Karpas-422 (cell line): ENCODE measurements at regions not wholly inside any gene's neighbourhood (a gene's known extent, or its start where the extent isn't known, plus 50 kb on each side); places are given as distances from the start of the nearest gene placed in this dataset.

Source experiments
- DNase-seq: peaks from one replicate; pipeline ENCODE4 v3.0.0-alpha.2; 2015
- H2AFZ ChIP-seq: fragments of 200-600 bp; sonication (generic); 2 replicates; pipeline ENCODE4 v1.6.1; 2014; ENCODE audit warnings: antibody characterized with exemption, low read length, mixed read lengths
- H3K27ac ChIP-seq: fragments of 200-600 bp; sonication (generic); 2 replicates; pipeline ENCODE4 v1.5.1; 2014; ENCODE audit warnings: mild to moderate bottlenecking, low read length, moderate library complexity
- H3K27me3 ChIP-seq: fragments of 200-600 bp; sonication (generic); 2 replicates; pipeline ENCODE4 v1.6.1; 2014; ENCODE audit warnings: low read length, mixed read lengths
- H3K36me3 ChIP-seq: fragments of 200-600 bp; sonication (generic); 2 replicates; pipeline ENCODE4 v1.6.1; 2014; ENCODE audit warnings: low read length, mixed read lengths; ENCODE audit not compliant: insufficient read depth
- H3K4me1 ChIP-seq: fragments of 200-600 bp; sonication (generic); 2 replicates; pipeline ENCODE4 v1.6.1; 2014; ENCODE audit warnings: mild to moderate bottlenecking, low read length, mixed read lengths
- H3K4me2 ChIP-seq: fragments of 200-600 bp; sonication (generic); 2 replicates; pipeline ENCODE4 v1.6.1; 2014; ENCODE audit warnings: low read length, low read depth, mild to moderate bottlenecking; ENCODE audit not compliant: poor library complexity, severe bottlenecking
- H3K4me3 ChIP-seq: fragments of 200-600 bp; sonication (generic); 2 replicates; pipeline ENCODE4 v1.5.1; 2014; ENCODE audit warnings: mild to moderate bottlenecking, antibody characterized with exemption, low read length, mixed read lengths
- H3K79me2 ChIP-seq: fragments of 200-600 bp; sonication (generic); 2 replicates; pipeline ENCODE4 v1.6.1; 2014; ENCODE audit warnings: mild to moderate bottlenecking, low read length, mixed read lengths
- H3K9ac ChIP-seq: fragments of 200-600 bp; sonication (generic); 2 replicates; pipeline ENCODE4 v1.6.0; 2014; ENCODE audit warnings: low read length
- H3K9me2 ChIP-seq: fragments of 200-600 bp; sonication (generic), shearing (Covaris generic); replicated peaks from 2 replicates; pipeline ENCODE4 v1.6.0; 2014; ENCODE audit warnings: mild to moderate bottlenecking, low read length, moderate library complexity; ENCODE audit not compliant: insufficient read depth
- H3K9me3 ChIP-seq: fragments of 300-700, 200-600 bp; sonication (generic); 2 replicates; pipeline ENCODE4 v1.6.1; 2014; ENCODE audit warnings: low read length, mixed read lengths
- H4K20me1 ChIP-seq: fragments of 200-600 bp; sonication (generic); 2 replicates; pipeline ENCODE4 v1.6.1; 2014; ENCODE audit warnings: mild to moderate bottlenecking, antibody characterized with exemption, low read length, low read depth; ENCODE audit not compliant: insufficient read depth

DNA sequence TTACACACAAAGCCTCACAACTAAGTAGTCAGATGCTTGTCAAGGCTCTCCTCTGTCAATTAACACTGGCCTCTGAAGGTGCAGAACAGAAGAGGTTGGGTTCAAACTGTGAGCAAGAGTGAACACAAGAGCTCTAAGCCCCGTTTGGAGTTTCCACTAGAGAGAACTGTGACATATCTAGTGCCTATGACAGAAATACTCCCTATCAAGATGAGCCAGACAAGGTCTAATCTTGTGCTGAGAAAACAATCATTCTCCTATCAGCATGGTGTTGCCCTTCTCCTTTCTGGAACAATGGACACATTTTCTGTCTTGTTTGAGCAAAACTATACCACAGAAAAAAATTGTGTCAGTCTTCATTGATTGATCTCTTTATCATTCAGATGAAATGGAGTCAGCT is 62.4 kb upstream of the CCDC71L start:
- H3K9ac ChIP-seq: no peak overlapping the region
- peaks cover 5% of the 10 kb centered on the region for H3K4me1 ChIP-seq
- H3K27me3 ChIP-seq: no peaks in the 10 kb centered on the region
- H3K9me2 ChIP-seq: no peaks in the 10 kb centered on the region
- no peak overlapping the region for H2AFZ ChIP-seq
- DNase-seq: no peak
- no peaks in the 10 kb centered on the region for H3K36me3 ChIP-seq
- no peaks in the 10 kb centered on the region for H4K20me1 ChIP-seq
- no peak overlapping the region for H3K27ac ChIP-seq
- no peaks in the 10 kb centered on the region for H3K79me2 ChIP-seq
- no peaks in the 10 kb centered on the region for H3K9me3 ChIP-seq
- H3K4me2 ChIP-seq: no peak overlapping the region
- no peak overlapping the region for H3K4me3 ChIP-seq

DNA sequence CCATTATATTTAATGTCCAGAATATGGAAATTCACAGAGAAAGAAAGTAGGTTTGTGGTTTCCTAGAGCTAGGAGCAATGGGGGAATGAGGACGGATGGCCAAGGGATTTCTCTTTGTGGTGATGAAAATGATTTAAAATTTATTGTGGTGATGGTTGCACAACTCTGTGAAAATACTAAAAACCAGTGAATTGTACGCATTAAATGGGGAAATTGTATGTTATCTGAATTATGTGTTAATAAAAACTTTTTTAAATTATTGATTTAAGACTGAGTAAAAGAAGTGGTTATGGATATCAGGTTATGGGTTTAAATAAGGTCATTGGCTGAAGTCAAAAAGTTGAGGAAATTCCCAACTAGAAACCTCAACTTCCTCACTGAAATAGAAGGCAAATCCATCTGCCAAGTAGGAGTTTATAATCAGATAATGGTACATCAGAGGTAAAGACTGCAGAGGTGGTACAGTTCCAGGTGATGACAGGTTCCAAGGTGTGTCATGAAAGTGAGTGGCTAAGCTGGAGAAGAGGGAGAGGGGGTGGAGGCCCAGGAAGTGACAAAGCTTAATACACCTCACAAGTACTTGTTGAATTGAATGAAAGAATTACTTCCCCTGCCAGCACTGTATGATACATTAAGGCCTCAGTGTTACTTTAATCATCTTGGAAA is 68.9 kb upstream of the CCDC71L start:
- Histone ChIP-seq H3K9me2 (no peaks in the 10 kb centered on the region), H3K4me3 (no peak overlapping the region), H3K27ac (no peak overlapping the region), H3K4me2 (no peak overlapping the region), H2AFZ (no peak overlapping the region), H3K27me3 (no peaks in the 10 kb centered on the region), H3K36me3 (no peaks in the 10 kb centered on the region), H4K20me1 (no peaks in the 10 kb centered on the region), H3K9ac (no peak overlapping the region), H3K79me2 (no peaks in the 10 kb centered on the region), H3K9me3 (no peaks in the 10 kb centered on the region), H3K4me1 (peaks cover 12% of the 10 kb centered on the region)
- no peak for DNase-seq

DNA sequence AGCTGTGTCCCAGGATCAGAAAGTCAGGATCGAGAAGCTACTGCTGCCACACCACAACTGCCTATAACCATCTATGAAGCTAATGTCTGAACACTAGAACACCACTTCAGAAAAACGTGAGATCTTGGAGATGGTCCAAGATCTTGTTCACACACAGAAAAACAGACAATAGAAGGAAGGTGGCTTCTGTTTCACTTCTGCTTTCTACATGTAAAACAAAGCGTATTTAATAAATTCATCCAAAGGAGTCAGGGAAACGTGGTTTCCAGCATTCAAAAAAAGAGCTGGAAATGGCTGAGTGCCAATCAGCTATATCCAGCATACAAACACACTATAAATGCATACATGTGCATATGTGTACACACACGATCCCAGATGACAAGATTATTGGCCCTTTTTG is 70.2 kb upstream of the CCDC71L start:
- no peaks in the 10 kb centered on the region for H3K79me2 ChIP-seq
- DNase-seq: peak; percentile 73
- no peaks in the 10 kb centered on the region for H3K9me3 ChIP-seq
- H2AFZ ChIP-seq: 0 out of 2 replicates have a peak overlapping the region, but pooled peaks have one; percentile 31
- peak overlapping the region; percentile 46 for H3K4me2 ChIP-seq
- H3K9me2 ChIP-seq: no peaks in the 10 kb centered on the region
- H3K27me3 ChIP-seq: no peaks in the 10 kb centered on the region
- no peaks in the 10 kb centered on the region for H3K36me3 ChIP-seq
- H3K27ac ChIP-seq: no peak overlapping the region
- peaks cover 12% of the 10 kb centered on the region for H3K4me1 ChIP-seq
- no peak overlapping the region for H3K9ac ChIP-seq
- peak overlapping the region; percentile 18; the same call in 1 of the 2 replicates for H3K4me3 ChIP-seq
- no peaks in the 10 kb centered on the region for H4K20me1 ChIP-seq

DNA sequence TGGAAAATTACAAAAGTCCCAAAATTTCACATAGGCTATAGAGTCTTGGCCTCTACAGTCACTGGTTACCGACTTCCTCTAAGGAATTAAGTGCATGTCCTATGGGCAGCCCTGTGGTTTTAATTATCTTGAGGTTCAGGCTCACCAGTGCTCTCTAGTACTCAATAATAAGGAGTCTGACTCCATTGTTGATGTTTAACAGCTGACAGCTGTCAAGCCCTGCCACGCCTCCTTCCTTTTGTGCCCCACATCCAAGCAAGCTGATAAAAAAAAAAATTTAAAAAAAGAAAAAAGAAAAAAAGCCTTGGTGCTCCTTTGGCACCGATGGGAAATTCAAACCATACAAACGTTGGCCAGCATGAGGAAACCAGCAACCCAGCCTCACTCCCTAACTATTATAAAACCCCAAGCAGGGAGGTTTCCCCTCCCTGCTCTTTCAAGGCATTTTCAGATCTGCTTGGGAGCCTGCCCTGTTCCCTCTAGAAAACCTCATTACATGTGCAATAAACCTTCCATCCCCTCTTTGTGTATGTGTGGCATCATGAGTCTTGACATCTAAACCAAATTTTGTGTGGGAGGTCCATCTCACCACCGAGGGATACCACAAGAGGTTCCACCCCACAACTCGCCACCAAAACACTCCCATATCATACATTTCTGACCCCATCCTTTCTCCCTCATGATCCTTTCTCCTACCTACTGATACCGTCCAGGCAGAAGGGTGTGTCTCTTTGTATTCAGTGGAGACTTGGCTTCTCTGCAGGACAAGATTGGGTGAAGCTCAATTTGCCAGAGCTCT is 70.9 kb upstream of the CCDC71L start:
- no peak overlapping the region for H3K9ac ChIP-seq
- no peak overlapping the region for H3K27ac ChIP-seq
- peaks cover 14% of the 10 kb centered on the region for H3K4me1 ChIP-seq
- DNase-seq: no peak
- no peaks in the 10 kb centered on the region for H4K20me1 ChIP-seq
- H3K4me3 ChIP-seq: no peak overlapping the region
- H3K4me2 ChIP-seq: peak overlapping the region; percentile 46
- no peaks in the 10 kb centered on the region for H3K9me2 ChIP-seq
- H3K27me3 ChIP-seq: no peaks in the 10 kb centered on the region
- H3K36me3 ChIP-seq: no peaks in the 10 kb centered on the region
- H3K9me3 ChIP-seq: no peaks in the 10 kb centered on the region
- no peaks in the 10 kb centered on the region for H3K79me2 ChIP-seq
- no peak overlapping the region for H2AFZ ChIP-seq

DNA sequence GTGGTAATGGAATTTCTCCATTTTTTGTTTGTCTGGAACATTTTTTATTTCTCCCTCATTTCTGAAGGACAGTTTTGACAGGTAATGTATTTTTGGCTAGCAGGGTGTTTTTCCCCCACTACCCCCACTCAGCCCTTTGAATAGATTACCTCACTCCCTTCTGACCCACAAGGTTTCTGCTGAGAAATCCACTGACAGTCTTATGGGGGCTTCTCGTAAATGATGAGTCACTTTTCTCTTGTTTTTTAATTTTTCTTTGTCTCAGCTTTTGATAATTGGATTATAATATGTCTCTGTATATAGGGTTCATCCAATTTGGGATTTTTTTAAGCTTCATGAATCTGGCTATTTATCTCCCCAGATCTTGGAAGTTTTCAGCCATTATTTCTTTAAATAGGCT is 74.7 kb upstream of the CCDC71L start:
- Histone ChIP-seq H3K9ac (no peak overlapping the region), H3K4me2 (no peak overlapping the region), H2AFZ (no peak overlapping the region), H3K4me3 (no peak overlapping the region), H3K9me3 (no peaks in the 10 kb centered on the region), H3K9me2 (no peaks in the 10 kb centered on the region), H4K20me1 (no peaks in the 10 kb centered on the region), H3K27me3 (no peaks in the 10 kb centered on the region), H3K79me2 (no peaks in the 10 kb centered on the region), H3K4me1 (peaks cover 17% of the 10 kb centered on the region), H3K36me3 (no peaks in the 10 kb centered on the region), H3K27ac (no peak overlapping the region)
- no peak for DNase-seq

DNA sequence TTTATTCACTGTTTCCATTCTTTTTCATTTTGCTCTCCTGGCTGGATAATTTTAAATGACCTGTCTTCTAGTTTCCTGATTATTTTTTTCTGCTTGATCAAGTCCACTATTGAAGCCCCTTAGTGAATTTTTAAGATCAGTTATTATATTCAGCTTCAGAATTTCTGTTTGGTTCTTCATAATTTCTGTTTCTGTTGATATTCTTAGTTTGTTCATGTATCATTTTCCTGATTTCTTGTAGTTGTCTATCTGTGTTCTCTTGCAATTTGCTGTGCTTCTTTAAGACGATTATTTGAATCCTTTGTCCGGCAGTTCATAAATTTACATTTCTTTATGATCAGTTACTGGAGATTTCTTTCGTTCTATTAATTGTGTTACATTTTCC is 75.2 kb upstream of the CCDC71L start:
- Histone ChIP-seq H3K79me2 (no peaks in the 10 kb centered on the region), H3K27ac (no peak overlapping the region), H3K27me3 (no peaks in the 10 kb centered on the region), H3K9me3 (no peaks in the 10 kb centered on the region), H3K9me2 (no peaks in the 10 kb centered on the region), H3K36me3 (no peaks in the 10 kb centered on the region), H3K4me2 (no peak overlapping the region), H3K9ac (no peak overlapping the region), H3K4me1 (peaks cover 12% of the 10 kb centered on the region), H4K20me1 (no peaks in the 10 kb centered on the region), H2AFZ (no peak overlapping the region), H3K4me3 (no peak overlapping the region)
- no peak for DNase-seq

DNA sequence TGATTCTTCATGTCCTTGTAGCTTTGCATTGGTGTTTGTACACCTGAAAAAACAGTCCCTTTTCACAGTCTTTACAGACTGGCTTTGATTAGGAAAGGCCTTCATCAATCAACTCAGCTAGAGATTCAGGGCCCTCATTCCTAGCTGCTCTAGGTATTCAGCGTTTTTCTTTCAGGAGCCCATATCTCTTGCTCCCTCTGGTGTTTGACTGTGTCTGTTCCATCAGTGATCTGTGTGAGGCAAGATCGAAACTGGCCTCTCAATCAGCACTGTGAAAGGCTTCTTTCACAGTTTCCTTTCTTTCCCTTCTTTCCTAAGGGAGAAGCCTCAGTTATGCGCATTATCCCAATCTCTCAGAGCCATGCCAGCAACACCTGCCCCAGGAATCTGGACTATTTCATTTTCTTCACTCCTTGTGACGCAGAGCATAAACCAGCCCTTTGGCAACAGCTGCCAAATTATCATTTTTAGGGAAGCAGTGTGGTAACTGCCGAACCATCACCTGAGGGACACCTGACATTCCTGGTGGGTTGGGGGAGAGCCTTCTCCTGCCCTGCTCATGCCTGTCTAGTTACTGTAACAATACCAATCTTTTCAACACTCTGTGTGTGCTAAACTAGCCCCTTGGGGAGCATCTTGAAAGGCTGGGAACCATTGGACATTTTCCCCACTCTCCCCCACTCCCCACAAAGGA is 75.7 kb upstream of the CCDC71L start:
- Histone ChIP-seq H3K9me3 (no peaks in the 10 kb centered on the region), H3K4me3 (peak overlapping the region; percentile 5; the same call in 1 of the 2 replicates), H3K4me1 (peaks cover 7% of the 10 kb centered on the region), H3K9me2 (no peaks in the 10 kb centered on the region), H2AFZ (peak overlapping the region; percentile 73; the same call in 1 of the 2 replicates), H3K27ac (no peak overlapping the region), H3K4me2 (peak overlapping the region; percentile 37), H3K36me3 (no peaks in the 10 kb centered on the region), H3K79me2 (no peaks in the 10 kb centered on the region), H3K9ac (no peak overlapping the region), H4K20me1 (no peaks in the 10 kb centered on the region), H3K27me3 (no peaks in the 10 kb centered on the region)
- DNase-seq: peak; percentile 79

DNA sequence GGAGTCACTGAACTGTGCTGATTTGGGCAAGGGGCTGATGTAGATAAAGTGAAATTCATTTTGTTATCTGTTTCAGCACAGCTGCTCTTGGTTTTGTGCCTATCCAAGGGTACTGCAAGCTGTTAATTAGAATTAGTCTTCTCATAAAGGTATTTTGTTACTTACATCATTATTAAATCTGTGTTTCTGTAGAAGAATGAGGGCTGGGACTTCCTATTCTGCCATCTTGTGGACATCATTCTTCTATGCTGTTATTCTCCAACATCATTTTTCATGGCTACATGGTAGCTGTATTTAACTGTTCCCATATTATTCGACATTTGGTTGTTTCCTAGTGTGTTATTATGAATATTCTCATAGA is 76.2 kb upstream of the CCDC71L start:
- Histone ChIP-seq H3K4me1 (peaks cover 6% of the 10 kb centered on the region; the same call in 1 of the 2 replicates), H3K9me3 (no peaks in the 10 kb centered on the region), H3K9me2 (no peaks in the 10 kb centered on the region), H3K27ac (no peak overlapping the region), H3K4me2 (no peak overlapping the region), H3K36me3 (no peaks in the 10 kb centered on the region), H4K20me1 (no peaks in the 10 kb centered on the region), H2AFZ (no peak overlapping the region), H3K79me2 (no peaks in the 10 kb centered on the region), H3K4me3 (no peak overlapping the region; the same call in 1 of the 2 replicates), H3K27me3 (no peaks in the 10 kb centered on the region), H3K9ac (no peak overlapping the region)
- no peak for DNase-seq
